ENCODE measurements at regions not wholly inside any gene's neighbourhood (a gene's known extent, or its start where the extent isn't known, plus 50 kb on each side); places are given as distances from the start of the nearest gene placed in this dataset.
"Not testable (repeated sequence)": the region's sequence is repeated elsewhere in the genome, so short reads cannot be mapped to it uniquely, and the experiment has no call there.

DNA sequence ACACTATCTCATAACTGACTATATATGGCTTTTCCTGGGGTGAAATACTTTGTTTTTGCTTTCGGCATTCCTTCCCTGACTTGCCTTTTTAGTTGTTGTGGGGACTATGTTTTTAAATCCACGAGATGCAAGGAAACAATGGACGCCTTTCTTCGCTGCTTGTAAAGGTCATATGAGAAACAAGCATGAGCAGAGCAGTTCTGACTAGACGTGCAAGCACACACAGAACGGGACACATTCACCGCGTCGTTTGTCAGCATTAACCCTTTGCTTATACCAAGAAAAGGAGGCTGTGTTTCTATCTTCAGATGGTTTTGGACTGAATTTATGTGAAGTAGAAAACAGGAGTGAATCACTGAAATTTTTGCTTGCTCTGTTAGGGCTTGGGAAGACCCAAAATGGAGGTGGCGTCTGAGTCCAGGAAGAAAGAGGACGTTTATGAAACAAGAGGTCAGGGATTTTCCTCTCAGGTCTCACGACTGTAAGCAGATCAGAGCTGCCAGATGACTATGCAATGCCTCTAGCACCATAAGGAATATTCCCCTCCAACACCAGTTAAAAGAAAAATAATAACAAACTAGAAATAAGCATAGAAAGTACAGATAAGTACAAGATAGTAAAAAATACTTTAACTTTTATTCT lies 358.9 kb downstream of the DLEU7 start:
- no peak for DNase-seq (ENCODE audit: low spot score)

DNA sequence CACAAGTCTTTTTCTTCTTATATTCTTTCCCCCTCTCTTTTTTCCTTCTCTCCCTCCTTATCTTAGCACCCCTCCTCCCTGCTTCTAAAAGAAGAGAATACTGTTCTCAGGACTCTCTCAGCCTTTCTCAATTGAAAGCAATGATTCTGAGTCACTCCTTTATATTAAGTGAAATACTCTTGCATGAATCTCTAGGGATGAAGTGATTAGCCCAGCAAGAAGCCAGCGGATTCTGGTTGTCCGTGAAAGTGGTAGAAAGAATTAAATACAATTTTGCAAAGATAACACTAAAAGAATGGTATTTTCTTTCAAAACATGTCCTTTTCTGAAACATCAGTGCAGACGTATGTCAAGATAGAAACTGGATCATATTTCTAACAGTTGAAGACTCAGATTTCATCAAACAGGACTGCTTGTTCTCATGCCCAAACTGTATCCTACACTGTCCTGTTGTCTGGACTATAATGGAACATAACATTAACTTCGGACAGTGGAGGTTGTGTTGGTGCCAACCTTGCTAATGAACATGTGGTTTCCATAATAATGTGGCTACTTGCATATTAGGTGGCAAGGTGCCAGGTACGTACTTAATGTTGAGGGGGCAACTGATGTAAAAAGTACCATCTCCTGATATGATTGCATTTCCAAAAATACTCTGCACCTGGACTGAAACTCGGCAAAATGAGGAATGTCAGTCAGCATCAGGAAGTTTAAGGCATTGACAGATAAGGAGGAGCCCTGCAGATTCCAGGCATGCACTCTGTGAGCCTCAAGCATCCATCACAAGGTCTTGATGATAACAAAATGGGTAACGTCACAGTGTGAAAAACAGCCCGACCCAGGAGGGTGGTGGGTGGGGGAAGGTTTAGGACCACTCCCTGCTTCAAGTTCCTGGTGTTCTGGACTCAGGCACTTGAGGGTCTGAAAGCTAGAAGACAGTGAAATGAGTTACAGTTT lies 357.2 kb downstream of the DLEU7 start:
- no peak for DNase-seq (ENCODE audit: low spot score)

DNA sequence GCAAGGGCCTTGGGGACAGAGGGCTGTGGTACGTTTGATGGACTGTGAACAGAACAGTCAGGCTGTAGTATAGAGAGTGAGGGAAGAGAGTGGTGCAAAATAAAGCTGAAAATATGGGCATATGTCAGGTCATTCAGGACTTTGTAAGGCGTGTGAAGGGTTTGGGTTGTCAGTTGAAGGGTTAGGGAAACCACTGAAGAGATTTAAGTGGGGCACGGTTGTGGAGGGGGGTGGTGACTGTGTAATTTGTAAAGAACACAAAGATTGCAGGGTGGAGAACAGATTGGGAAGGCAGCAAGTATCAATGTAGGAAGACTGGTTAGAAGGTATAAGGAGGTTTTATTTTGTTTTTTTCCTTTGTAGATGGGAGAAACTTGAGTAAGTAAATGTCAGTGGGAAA lies 349.8 kb downstream of the DLEU7 start:
- no peak for DNase-seq (ENCODE audit: low spot score)

DNA sequence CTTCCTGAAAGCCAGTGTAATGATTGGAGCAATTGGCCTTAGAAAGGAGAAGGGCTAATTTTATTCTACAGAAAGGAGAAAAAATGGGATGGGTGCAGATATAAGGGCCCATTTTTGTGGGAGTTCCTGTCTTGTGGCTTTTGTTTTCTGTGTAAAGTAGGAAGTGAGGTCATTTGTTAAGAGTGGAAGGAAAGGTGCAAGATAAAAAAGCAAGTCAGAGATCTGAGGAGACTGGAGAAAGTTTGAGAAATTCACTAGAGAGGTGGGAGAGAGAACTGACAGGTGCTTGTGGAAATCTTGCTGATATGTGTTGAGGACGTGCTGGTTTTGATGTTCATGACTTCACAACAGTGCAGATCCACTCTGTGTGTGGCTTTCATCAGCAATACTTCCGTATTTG lies 349.4 kb downstream of the DLEU7 start:
- DNase-seq (ENCODE audit: low spot score): no peak

DNA sequence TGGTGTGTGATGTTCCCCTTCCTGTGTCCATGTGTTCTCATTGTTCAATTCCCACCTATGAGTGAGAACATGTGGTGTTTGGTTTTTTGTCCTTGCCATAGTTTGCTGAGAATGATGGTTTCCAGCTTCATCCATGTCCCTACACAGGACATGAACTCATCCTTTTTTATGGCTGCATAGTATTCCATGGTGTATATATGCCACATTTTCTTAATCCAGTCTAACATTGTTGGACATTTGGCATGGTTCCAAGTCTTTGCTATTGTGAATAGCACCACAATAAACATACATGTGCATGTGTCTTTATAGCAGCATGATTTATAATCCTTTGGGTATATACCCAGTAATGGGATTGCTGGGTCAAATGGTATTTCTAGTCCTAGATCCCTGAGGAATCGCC lies 340.3 kb downstream of the DLEU7 start:
- not testable (repeated sequence) for DNase-seq (ENCODE audit: low spot score)

DNA sequence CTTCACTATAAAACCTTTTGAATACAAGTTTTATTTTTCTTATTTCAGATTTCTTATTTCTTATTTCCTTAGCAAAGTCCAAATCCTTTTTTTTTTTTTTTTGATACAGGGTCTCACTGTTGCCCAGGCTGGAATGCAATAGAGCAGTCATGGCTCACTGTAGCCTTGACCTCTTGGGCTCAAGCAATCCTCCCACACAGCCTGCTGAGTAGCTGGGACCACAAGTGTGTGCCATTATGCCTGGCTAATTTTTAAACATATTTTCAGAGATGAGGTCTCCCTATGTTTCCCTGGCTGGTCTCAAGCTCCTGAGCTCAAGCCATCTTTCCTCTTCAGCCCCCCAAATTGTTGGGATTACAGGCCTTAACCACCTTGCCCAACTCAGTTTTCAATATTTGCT lies 334.3 kb downstream of the DLEU7 start:
- no peak for DNase-seq (ENCODE audit: low spot score)

DNA sequence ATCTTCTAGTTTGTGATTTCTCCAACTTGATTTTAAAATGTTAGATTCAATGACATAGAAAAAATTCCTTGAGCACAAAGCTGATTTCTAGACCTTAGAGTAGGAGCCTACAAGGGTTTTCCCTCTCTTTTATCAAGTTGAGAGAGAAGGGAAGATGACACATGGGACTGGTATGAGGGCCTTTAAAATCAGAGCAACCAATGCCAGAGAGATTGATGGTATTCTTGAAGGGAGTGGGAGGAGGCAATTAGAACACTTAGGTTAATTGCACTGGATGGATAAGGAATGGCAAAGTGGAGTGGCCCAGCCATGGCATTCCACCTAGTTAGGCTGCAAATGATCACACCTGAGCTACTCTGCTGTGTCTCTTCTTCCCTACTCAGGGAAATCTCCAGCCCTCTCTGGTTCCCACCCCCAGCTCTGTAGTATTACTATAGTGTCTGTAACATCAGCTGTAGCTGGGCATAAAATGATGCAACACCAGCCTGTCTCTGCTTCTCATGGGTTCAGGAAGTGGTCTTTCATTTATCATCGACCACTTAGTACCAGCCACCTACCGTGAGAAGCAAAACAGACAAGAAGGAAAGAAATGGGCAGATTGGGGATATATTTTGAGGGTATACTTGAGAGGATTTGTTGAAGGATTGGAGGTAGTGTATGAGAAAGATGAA lies 333.6 kb downstream of the DLEU7 start:
- DNase-seq (ENCODE audit: low spot score): no peak

DNA sequence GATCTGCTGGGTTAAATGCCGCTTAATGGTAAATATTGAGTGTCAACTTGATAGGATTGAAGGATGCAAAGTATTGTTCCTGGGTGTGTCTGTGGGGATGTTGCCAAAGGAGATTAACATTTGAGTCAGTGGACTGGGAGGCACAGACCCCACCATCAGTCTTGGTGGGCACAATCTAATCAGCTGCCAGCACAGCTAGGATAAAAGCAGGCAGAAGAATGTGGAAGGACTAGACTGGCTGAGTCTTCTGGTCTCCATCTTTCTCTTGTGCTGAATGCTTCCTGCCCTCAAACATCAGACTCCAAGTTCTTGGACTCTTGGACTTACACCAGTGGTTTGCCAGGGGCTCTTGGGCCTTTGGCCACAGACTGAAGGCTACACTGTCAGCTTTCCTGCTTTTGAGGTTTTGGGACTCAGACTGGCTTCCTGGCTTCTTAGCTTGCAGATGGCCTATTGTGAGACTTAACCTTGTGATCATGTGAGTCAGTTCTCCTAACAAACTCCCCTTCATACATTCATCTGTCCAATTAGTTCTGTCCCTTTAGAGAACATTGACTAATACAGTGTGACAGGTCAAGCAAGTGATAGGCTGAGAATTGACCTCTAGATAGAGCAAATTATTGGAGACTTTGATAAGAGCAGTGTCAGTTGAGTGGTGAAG lies 332.5 kb downstream of the DLEU7 start:
- not testable (repeated sequence) for DNase-seq (ENCODE audit: low spot score)

DNA sequence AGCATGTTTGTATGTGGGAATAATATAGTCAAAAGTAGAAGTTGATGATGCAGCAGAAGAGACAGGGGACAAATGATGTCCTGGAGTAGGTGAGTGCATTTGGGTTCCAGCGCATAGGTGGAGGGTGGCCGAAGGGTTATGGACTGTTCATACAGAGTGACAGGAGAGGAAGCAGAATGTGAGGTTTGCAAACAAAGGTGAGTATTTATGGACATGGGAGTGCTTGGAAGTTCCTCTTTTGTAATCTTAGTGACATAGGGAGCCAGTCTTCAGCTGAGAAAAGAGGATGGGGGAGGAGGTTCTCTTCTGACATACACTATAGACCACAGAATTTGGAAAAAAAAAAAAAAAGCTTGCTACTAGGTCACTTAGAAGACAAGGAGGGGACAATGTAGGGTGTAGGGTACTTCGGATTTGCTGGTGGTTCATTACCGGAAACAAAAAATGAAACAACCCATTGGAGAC lies 331.6 kb downstream of the DLEU7 start:
- no peak for DNase-seq (ENCODE audit: low spot score)

DNA sequence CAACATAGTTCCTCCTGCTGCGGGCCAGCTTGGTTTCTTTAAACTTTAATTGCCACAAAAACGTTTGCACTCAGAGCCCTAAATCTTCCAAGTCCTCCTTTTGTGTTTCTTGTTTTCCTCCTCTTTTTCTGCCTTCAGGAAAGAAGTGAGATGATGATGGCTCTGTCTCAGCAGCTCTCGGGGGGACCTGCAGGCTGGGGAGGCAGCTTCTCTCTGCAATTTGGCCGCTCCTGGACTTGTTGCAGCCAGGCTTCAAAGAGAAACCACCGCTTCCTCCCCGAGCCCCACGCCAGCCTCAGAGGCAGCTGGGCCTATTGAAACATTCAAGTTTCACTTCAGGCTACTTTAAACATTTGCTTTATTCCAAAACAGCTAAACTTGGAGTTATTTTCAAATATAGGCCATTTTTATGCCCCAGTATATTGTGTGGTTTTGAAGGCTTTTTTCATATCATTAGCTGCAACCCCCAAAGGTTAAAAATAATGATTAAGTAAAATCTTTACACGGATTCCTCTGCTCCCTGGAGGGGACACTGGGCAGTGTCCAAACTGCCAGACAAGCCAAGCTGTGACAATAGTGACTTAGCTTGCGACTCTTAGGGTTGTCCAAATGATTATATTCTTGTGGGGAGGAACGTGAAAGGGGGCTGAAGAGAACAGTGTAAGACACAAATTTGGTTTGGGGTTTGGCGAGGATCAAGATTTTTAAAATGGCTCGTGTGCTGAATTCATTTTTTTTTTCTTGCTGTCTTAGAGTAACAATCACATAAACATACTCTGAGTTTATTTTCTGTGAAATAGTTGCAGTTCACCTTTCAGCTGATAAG lies 330.8 kb downstream of the DLEU7 start:
- DNase-seq (ENCODE audit: low spot score): peak; percentile 25

DNA sequence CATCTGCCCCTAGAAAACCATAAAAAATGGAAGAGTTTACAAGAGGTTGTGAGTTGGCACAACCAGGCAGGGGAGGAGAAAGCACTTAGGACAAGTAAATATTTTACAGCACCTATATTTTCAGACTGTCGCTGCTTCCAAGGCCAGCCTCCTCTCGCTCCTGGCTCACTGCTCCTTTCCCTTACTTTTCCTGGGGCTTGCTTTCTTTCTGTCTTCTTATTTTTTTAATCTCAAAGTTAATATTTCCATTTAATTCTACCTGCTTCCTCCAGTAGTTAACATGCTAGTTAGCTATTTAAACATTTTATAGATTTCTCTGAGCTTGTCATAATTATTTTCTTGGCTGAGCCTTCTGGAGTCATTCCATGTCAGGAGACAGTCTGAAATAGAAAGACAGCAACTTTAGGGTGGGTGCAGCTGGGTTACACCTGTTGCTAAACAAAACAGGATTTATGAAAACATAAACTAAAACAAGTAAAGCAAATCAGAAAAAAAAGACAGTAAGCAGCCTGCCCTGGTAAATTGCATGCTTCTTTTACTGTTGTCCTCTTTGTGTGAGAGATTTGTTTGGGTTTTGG lies 330.1 kb downstream of the DLEU7 start:
- DNase-seq (ENCODE audit: low spot score): peak; percentile 60

DNA sequence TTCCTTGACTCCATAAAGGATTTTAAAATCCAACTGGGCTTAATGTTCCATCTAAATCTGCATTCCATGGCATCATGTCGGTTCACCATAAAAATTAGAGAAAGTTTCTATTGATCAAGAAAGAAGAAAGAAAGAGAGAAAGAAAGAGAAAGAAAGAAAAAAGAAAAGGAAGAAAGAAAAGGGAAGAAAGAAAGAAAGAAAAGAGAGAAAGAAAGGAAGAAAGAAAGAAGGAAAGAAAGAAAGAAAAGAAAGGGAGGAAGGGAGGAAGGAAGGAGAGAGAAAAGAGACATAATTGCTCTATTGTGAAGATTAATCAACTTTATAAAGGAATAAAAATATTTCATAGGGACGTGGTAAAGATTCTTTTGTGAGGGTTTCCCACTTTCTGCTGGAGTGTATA lies 329.2 kb downstream of the DLEU7 start:
- DNase-seq (ENCODE audit: low spot score): no peak

DNA sequence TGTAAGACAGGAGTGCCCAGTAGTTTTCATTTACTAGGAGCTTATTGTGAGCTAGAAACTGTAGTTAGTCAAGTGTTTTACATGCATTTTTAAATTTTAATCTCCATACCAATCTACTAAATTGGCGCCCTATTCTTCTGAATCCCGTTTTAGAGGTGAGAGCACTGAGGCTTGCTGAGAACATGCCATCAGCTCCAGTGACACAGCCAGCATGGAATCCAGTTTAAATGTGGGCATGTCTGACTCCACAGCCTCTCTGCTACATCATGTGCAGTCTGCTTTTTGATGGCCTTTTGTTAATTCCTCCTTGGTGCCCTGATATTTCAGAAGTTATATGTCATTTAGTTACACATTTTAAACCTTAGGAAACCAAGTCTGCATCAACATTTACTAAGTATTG lies 325.4 kb downstream of the DLEU7 start:
- no peak for DNase-seq (ENCODE audit: low spot score)

DNA sequence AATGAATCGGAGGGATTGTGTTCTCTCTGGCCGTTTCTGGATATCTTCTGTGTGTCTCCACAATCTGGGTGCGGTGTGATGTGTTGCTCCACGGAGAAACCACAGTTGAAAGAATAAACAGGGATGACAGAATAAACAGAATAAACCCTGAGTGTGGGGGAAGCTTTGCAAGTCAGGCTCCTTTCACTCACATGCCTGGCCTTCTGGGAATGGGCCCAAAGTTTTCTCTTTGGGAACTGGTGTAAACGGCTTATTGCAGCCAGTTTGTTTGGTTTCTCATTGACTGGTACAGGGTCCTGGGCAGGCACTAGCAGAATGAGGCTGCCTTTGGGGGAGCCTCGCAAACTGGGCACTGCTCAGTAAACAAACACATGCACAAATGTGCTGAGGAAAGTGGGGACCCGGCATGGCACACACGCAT lies 324.7 kb downstream of the DLEU7 start:
- peak; percentile 73 for DNase-seq (ENCODE audit: low spot score)

DNA sequence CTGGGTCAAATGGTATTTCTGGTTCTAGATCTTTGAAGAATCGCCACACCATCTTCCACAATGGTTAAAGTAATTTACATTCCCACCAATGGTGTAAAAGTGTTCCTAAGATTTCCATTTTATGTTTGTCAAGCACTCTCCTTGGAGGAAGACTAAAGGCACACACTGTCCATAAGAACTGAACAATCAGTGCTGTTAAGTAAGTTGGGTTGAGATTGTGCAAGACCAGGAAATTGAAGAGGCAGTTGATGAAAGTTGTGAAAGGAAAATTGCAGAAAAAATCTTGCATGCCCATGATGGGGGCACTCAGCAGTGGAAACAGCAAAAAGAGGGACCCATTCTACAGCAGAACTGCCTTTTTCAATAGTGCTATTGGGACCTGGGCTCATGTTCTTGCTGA lies 323.6 kb downstream of the DLEU7 start:
- DNase-seq (ENCODE audit: low spot score): no peak

DNA sequence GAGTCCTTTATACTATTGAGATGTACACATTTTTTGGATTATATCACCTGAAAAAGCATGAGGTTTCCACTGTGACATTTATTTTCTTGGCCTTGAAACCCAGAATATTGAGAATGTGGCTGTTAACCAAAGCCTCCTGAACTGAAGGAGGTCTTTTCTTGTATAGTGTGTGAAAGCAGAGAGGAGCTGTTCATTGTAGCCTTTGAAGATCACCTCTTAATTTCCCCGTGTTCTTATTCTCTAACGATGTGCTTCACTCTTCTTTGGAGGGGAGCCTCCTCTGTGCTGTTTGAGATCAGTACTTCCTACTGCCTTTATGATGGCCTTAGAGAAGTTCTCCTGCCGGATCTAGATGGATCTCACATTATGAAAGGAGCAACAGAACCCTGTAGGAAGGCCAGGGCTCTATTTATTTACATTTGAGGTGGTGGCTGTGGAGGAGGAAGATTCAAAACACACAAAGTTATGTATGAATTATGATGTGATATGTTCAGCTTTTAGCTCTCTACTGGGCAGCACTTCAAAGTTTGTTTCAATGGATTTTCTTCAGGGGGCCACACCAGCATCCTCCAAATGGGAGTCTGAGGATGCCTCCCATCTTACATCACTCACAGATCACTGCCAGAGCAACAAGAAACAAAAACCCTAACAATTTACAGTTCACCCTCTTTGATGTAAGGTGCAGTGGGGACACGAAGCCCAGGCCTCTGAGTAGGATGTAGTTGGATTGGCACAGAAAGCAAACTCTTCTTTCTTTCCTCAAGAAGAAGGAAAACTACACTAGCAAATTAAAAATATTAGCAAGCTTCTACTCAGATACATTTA lies 322.3 kb downstream of the DLEU7 start:
- no peak for DNase-seq (ENCODE audit: low spot score)

DNA sequence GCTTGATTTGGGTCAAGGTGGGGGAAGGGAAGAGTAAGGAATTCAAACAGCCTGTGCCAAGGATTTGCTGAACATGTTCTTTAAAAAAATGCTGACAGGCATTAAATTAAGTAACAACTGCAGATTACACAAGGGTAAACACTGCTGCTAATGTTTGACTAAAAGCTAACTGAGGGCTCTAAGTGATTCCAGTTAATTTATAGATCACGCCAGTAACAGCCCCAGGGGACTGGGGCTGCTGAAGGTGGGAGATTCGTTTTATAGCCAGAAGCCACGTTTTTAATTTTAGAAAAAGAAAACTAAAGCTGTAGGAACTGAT lies 321.7 kb downstream of the DLEU7 start:
- DNase-seq (ENCODE audit: low spot score): peak; percentile 8

DNA sequence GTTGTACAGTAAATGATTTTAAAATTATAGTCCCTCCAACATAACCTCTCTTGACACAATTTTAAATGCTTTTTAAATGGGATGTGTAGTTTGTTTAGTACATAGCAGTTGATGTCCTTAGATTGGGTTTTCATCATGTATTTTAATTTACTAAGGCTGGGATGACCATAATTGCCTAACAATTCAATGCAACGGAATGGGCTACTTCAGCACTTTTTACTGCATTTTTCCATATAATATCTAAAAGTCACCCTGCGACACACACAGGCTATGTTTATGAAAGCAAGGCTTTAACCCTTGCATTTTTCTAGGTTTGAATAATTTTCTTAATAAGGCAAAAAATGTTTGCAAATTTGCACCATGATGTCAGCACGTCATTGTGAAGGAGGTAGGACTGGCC lies 321.0 kb downstream of the DLEU7 start:
- no peak for DNase-seq (ENCODE audit: low spot score)

DNA sequence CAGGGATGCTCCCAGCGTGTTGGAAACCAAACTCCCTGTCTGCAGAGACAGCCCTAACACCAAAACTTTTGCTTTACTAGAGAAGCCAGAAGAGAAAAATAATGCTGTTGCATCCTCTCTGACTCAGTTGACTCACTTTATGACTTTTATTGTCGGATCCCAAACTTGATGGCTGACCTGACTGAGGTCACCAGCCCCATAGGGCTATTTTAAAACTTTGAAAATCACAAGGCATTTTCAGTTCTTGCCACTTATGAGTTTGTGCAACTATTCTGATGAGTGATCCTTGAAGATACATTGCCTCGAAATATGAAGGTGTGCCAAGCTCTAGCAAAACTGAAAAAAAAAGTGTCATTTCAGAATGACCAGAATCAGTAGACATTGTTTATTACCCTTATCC lies 320.2 kb downstream of the DLEU7 start:
- no peak for DNase-seq (ENCODE audit: low spot score)

DNA sequence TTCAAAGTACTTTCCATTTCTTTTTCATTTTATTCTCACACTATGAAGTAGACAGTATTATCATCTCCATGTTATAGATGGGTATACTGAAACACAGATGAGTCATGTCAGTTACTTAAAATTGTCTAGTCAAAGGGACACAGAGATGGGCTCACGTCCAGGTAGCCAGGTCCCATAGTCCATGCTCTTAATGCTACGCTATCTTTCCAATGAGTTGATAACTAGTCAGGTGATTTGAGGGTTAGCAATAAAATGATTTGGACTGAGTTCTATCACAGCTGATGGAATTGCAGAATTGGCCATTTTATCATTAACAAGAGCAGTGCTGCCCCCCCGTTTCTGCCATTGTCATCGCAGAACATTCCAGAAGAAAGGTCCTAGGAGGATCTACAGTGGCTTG lies 318.9 kb downstream of the DLEU7 start:
- DNase-seq (ENCODE audit: low spot score): no peak
